ENCODE measurements at regions not wholly inside any gene's neighbourhood (a gene's known extent, or its start where the extent isn't known, plus 50 kb on each side); places are given as distances from the start of the nearest gene placed in this dataset.

DNA sequence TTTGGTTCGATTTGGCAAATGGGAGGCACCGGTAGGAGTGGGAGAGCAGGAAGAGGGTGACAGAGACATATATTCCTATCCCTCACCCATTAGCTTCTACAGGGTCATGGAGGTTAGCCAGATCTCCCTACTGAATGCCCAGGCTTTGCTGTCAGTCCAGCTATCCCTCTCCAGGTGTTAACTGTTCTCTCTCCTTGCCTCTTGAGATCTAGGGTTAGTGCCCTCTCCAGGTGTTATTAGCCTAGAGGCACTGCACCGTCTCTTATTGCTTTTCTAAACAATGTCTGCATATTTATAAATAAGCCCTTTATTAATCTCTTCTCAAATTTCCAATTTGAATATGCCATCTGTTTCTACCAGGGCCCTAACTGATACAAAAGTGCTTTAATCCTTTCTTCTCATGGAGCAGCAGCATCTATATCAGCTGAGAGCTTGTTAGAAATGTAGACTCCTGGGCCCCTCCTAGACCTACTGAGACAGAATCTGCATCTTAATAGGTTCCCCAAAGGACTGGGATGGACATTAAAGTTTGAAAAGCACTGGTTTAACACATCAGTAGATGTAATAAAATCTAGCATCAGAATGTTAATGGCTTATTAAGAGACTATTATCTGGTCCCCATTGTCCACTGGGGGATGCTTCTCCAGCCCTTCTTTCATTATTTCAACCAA lies 322.5 kb upstream of the SLC24A2 start:
- TF ChIP-seq, protein P1, sequence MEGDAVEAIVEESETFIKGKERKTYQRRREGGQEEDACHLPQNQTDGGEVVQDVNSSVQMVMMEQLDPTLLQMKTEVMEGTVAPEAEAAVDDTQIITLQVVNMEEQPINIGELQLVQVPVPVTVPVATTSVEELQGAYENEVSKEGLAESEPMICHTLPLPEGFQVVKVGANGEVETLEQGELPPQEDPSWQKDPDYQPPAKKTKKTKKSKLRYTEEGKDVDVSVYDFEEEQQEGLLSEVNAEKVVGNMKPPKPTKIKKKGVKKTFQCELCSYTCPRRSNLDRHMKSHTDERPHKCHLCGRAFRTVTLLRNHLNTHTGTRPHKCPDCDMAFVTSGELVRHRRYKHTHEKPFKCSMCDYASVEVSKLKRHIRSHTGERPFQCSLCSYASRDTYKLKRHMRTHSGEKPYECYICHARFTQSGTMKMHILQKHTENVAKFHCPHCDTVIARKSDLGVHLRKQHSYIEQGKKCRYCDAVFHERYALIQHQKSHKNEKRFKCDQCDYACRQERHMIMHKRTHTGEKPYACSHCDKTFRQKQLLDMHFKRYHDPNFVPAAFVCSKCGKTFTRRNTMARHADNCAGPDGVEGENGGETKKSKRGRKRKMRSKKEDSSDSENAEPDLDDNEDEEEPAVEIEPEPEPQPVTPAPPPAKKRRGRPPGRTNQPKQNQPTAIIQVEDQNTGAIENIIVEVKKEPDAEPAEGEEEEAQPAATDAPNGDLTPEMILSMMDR (IDR thresholded peaks at IDR 0.05) = no peak
- TF ChIP-seq ZNF512 (CRISPR knock-in tag; IDR thresholded peaks at IDR 0.05; ENCODE audit: borderline replicate concordance) = no peak
- TF ChIP-seq FOXJ3 (CRISPR knock-in tag; IDR thresholded peaks at IDR 0.05; ENCODE audit: borderline replicate concordance) = no peak
- no peak for TF ChIP-seq ZNF232 (CRISPR knock-in tag; IDR thresholded peaks at IDR 0.05)
- no peak for TF ChIP-seq JUN (CRISPR knock-in tag; IDR thresholded peaks at IDR 0.05)
- no peak for TF ChIP-seq ATF2 (CRISPR knock-in tag; IDR thresholded peaks at IDR 0.05; ENCODE audit: borderline replicate concordance, low read depth)
- TF ChIP-seq, protein P2, sequence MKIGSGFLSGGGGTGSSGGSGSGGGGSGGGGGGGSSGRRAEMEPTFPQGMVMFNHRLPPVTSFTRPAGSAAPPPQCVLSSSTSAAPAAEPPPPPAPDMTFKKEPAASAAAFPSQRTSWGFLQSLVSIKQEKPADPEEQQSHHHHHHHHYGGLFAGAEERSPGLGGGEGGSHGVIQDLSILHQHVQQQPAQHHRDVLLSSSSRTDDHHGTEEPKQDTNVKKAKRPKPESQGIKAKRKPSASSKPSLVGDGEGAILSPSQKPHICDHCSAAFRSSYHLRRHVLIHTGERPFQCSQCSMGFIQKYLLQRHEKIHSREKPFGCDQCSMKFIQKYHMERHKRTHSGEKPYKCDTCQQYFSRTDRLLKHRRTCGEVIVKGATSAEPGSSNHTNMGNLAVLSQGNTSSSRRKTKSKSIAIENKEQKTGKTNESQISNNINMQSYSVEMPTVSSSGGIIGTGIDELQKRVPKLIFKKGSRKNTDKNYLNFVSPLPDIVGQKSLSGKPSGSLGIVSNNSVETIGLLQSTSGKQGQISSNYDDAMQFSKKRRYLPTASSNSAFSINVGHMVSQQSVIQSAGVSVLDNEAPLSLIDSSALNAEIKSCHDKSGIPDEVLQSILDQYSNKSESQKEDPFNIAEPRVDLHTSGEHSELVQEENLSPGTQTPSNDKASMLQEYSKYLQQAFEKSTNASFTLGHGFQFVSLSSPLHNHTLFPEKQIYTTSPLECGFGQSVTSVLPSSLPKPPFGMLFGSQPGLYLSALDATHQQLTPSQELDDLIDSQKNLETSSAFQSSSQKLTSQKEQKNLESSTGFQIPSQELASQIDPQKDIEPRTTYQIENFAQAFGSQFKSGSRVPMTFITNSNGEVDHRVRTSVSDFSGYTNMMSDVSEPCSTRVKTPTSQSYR (CRISPR knock-in tag; IDR thresholded peaks at IDR 0.05) = no peak
- no peak for TF ChIP-seq NFYB (CRISPR knock-in tag; conservative IDR thresholded peaks at IDR 0.05; ENCODE audit: low read depth)
- no peak for TF ChIP-seq NR3C1 (CRISPR knock-in tag; conservative IDR thresholded peaks at IDR 0.05; ENCODE audit: low read depth)
- TF ChIP-seq CREB1 (CRISPR knock-in tag; IDR thresholded peaks at IDR 0.05) = no peak
- TF ChIP-seq ESRRA (CRISPR knock-in tag; IDR thresholded peaks at IDR 0.05; ENCODE audit: borderline replicate concordance) = no peak
- TF ChIP-seq NFE2L1 (CRISPR knock-in tag; IDR thresholded peaks at IDR 0.05) = no peak
- no peak for TF ChIP-seq RELA (CRISPR knock-in tag; IDR thresholded peaks at IDR 0.05; ENCODE audit: borderline replicate concordance)
- no peak for TF ChIP-seq IRF2 (CRISPR knock-in tag; IDR thresholded peaks at IDR 0.05; ENCODE audit: borderline replicate concordance, low read depth)
